ENCODE measurements at regions not wholly inside any gene's neighbourhood (a gene's known extent, or its start where the extent isn't known, plus 50 kb on each side); places are given as distances from the start of the nearest gene placed in this dataset.

DNA sequence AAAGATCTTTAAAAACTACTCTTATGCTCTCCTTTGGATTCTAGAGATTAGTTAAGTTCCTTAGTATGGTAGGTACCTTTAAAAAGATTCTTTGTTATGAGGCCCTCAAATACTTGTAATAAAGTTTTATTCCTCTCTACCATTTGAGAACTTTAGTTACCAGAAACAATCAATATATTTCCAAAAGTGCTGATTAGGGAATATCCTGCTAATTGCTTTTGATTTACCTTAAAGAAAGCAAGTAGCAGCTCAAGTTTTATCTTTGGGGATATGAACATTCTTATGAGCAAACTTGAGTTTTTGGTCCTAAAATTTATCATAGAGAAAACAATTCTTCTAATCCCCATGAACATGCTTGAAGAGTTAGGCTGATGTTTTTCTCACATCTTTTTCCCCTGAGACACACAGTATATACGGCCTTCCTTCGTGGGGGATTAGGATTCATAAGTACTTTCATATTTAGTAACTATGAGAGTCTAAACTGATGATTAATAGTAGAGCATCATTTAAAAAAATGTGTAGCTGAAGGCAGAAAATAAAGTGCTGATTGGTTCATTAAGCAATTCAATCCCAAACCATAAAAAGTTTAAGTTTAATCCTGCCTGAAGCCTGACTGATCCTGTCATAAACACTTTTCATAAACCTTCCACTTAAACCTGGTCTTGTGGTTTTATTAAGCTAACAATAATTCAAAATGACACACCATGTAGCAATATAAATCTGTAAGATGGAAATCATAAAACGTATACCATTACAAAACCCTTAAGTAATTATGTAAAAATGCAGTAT lies 380.5 kb upstream of the FBXO33 start:
- no peak overlapping the region for H3K4me3 Mint-ChIP-seq
- no peak for ATAC-seq
- no peaks in the 10 kb centered on the region for H3K4me1 Mint-ChIP-seq
- H3K27ac Mint-ChIP-seq: no peak overlapping the region
- H3K36me3 Mint-ChIP-seq: no peaks in the 10 kb centered on the region
- no peaks in the 10 kb centered on the region for H3K27me3 Mint-ChIP-seq
- H3K9me3 Mint-ChIP-seq: no peaks in the 10 kb centered on the region

DNA sequence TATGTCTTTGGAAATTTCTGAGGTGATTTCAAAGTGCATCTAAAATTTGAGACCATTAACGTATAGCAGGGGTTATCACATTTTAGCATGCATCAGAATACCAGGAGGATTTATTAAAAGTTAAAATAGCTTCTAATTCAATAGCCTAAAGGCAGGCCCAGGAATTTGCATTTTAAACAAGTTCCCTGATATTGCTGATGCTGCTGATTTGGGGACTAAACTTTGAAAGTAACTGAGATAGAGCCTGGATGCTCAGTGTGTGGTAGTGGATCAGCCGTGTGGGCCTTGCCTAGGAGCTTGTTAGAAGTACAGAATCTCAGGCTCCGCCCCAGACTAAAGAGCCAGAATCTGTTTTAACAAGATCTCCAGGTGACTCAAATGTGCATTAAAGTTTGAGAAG lies 375.0 kb upstream of the FBXO33 start:
- H3K4me3 Mint-ChIP-seq: no peak overlapping the region
- no peaks in the 10 kb centered on the region for H3K4me1 Mint-ChIP-seq
- H3K36me3 Mint-ChIP-seq: no peaks in the 10 kb centered on the region
- ATAC-seq: no peak
- no peaks in the 10 kb centered on the region for H3K9me3 Mint-ChIP-seq
- no peaks in the 10 kb centered on the region for H3K27me3 Mint-ChIP-seq
- no peak overlapping the region for H3K27ac Mint-ChIP-seq

DNA sequence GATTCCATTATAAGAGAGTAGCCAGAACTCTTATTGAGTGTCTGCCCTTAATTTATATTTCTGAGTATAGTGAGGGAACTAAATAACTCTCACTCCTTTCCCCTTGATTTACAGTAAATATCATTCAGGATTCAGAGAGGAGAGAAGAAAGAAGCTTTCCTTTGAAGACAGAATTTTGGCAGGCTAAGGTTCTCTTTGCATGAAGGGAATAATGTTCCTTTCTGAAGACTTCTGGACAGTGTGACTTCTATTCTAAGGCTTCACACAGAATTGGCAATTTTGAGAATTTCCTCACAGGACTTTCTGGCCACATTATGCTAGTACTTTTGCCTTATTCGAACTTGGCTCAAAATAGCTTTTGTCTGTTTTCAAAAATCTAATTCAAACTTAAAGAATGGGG lies 352.2 kb upstream of the FBXO33 start:
- Mint-ChIP-seq H3K27me3 (no peaks in the 10 kb centered on the region), H3K4me1 (no peaks in the 10 kb centered on the region), H3K4me3 (no peak overlapping the region), H3K36me3 (no peaks in the 10 kb centered on the region), H3K27ac (no peak overlapping the region), H3K9me3 (no peaks in the 10 kb centered on the region)
- no peak for ATAC-seq

DNA sequence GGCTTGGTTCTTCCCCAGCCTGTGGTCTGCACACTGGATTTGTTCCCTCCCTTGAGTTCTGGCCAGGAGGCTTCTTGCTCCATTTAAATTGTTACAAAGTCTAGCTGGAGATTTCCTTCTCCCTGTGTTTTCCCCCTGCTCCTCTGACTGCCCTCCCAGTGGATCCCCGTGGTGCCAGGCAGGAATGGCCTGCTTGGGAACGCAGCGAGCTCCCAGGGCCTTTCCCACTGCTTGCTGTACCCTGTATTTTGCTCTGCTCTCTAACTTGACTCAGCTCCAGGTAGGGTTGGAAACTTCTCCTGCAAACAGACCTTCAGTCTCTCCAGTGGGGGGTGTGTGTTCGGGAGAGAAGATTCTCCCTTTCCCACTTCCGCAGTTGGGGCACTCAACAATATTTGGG lies 349.2 kb upstream of the FBXO33 start:
- H3K27me3 Mint-ChIP-seq: no peaks in the 10 kb centered on the region

DNA sequence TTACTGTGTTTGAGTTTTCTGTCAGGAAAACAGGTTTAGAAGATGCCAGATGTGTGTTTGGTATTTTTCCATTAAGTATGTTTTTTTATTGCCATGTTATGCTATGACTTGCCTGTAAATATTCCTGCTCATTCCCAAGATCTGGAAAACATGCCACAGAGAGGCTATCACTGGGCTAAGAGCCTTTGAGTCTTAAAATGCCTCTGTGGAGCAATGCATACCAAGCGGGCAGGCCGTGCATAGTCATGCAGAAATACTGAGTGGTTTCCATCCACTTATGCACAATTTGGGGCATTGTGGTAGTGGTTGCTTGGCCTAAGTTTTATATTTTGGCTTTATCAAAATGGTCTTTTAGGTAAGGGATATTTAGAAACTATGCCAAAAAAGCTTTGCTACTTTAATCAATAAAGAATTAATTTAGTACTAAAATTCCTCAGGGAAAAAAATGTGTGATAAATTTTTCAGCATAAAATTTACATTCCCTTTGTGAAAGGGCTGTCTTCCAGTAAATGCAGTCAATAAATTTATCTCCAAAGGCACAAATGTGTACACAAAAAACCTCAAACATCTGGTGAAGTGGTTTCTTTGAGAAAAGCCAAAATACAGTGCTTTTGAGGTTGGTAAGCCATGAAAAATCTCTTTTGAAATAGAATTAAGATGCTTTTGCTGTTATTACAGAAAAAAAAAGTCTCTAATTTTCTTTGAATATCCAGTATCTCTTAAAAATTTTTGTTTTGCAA lies 341.3 kb upstream of the FBXO33 start:
- Mint-ChIP-seq H3K36me3 (no peaks in the 10 kb centered on the region), H3K4me1 (no peaks in the 10 kb centered on the region), H3K4me3 (no peak overlapping the region), H3K27me3 (no peaks in the 10 kb centered on the region), H3K9me3 (peaks cover 2% of the 10 kb centered on the region), H3K27ac (no peak overlapping the region)
- ATAC-seq: no peak

More for the DNA sequence above, 349.2 kb upstream of the FBXO33 start:
- no peaks in the 10 kb centered on the region for H3K4me1 Mint-ChIP-seq
- H3K4me3 Mint-ChIP-seq: no peak overlapping the region
- H3K9me3 Mint-ChIP-seq: peaks cover 5% of the 10 kb centered on the region
- H3K36me3 Mint-ChIP-seq: no peaks in the 10 kb centered on the region
- ATAC-seq: no peak
- no peak overlapping the region for H3K27ac Mint-ChIP-seq

DNA sequence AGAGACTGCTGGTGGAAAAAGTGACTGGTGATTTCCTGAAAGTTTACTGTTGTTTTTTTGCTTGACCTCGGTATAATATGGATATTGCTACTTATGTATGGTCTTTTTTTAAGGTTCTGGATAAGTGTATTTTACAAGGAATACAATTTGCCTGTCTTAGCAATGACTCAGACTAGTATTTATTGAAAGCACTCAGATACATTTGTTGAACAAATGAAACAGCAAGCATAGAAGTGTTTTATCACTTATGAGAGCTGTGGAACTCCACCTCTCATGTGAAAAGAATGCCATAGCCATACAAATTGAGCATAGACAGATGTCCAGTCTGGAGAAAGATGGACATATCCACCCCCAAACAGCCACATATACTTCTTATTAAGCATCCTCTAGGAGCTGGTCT lies 340.4 kb upstream of the FBXO33 start:
- no peak for ATAC-seq
- Mint-ChIP-seq H3K4me3 (no peak overlapping the region), H3K36me3 (no peaks in the 10 kb centered on the region), H3K27me3 (no peaks in the 10 kb centered on the region), H3K27ac (no peak overlapping the region), H3K9me3 (no peaks in the 10 kb centered on the region), H3K4me1 (no peaks in the 10 kb centered on the region)

DNA sequence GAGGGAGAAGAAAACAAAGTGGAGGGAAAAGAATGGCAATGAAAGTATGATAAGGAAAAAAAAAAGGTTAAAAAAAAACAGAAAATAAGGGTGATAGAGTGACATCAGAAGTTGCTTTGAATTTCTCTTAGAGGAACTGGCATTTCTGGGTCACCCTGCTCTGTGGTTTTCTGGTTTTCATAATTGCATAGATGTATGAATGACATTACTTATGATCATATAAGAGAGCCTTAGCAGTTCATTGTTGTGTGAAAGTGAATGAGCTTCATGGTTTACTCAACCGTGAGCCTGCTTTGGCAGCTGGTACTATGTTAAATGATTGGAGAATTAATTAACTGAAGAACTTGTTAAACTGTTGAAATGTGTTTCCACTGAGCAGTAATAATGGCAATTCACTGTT lies 336.4 kb upstream of the FBXO33 start:
- Mint-ChIP-seq H3K4me1 (peaks cover 2% of the 10 kb centered on the region), H3K36me3 (no peaks in the 10 kb centered on the region), H3K27me3 (no peaks in the 10 kb centered on the region), H3K9me3 (peaks cover 10% of the 10 kb centered on the region), H3K4me3 (no peak overlapping the region), H3K27ac (no peak overlapping the region)
- ATAC-seq: no peak

DNA sequence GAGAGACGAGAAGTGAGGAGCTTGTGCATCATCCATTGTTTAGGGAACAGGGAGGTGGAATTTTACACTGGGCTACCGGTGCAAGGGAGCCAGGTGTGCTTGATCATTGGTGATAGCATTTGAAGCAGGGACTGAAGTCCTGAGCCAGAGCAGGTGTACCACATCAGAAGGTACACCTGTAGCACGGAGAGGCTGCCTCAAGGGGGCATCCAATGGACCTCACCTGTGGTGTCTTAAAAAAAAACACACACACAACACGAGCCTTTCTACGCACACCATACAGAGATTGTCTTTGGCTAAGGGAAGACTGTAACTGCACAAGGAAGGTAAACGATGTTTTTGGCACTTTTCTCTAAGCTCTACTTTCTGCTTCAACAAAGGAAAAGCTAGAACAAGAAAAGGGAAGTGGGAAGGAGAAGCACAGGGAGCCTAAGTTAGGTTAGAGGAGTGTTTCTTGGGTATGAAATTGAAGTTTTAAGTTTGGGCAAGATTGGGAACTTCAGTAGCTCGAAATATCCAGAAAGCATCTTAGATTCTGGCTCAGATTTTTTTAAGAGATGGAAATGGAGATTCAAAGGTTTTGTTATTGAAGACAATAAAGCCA lies 334.3 kb upstream of the FBXO33 start:
- H3K4me3 Mint-ChIP-seq: no peak overlapping the region
- H3K4me1 Mint-ChIP-seq: peaks cover 16% of the 10 kb centered on the region
- no peak overlapping the region for H3K27ac Mint-ChIP-seq
- no peaks in the 10 kb centered on the region for H3K36me3 Mint-ChIP-seq
- no peak for ATAC-seq
- peaks cover 13% of the 10 kb centered on the region for H3K9me3 Mint-ChIP-seq
- no peaks in the 10 kb centered on the region for H3K27me3 Mint-ChIP-seq

DNA sequence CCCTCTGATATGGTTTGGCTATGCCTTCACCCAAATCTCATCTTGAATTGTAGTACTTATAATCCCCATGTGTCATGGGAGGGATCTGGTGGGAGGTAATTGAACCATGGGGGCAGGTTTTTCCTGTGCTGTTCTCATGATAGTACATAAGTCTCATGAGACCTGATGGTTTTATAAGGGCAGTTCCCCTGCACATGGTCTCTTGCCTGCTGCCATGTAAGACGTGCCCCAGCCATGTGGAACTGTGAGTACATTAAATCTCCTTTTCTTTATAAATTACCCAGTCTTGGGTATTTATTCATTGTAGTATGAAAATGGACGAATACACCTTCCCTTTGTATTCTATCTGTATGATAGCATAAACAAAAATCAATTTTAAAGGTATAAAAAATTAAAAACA lies 333.4 kb upstream of the FBXO33 start:
- Mint-ChIP-seq H3K27ac (no peak overlapping the region), H3K9me3 (peaks cover 13% of the 10 kb centered on the region), H3K4me1 (peaks cover 16% of the 10 kb centered on the region), H3K4me3 (no peak overlapping the region), H3K36me3 (no peaks in the 10 kb centered on the region), H3K27me3 (no peaks in the 10 kb centered on the region)
- ATAC-seq: no peak

DNA sequence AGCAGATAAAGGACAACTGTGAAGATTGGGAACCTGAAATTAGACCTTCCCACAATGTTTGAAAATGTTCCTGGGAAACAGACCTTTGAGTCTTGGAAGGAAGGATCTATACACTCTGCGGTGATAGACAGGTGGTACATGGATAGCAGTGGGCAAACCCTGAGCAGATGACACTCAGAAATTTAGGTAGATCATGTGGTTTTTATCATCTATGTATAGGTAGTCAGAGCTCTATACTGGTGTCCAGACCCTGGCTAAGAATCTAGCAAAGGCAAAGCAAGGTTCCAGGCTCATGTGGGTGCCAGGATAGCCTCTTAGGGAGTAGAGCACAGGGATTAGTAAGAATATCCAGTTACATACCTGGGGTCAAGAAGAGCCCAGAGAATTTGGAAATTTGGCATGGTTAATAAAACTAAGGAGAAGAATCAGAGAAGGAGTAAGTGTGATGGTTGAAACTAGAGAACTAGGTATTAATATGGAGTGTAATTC lies 331.2 kb upstream of the FBXO33 start:
- peak; percentile 31 for ATAC-seq
- H3K27ac Mint-ChIP-seq: peak overlapping the region; percentile 38
- H3K4me1 Mint-ChIP-seq: peaks cover 16% of the 10 kb centered on the region
- peaks cover 13% of the 10 kb centered on the region for H3K9me3 Mint-ChIP-seq
- H3K4me3 Mint-ChIP-seq: no peak overlapping the region
- no peaks in the 10 kb centered on the region for H3K27me3 Mint-ChIP-seq
- no peaks in the 10 kb centered on the region for H3K36me3 Mint-ChIP-seq

DNA sequence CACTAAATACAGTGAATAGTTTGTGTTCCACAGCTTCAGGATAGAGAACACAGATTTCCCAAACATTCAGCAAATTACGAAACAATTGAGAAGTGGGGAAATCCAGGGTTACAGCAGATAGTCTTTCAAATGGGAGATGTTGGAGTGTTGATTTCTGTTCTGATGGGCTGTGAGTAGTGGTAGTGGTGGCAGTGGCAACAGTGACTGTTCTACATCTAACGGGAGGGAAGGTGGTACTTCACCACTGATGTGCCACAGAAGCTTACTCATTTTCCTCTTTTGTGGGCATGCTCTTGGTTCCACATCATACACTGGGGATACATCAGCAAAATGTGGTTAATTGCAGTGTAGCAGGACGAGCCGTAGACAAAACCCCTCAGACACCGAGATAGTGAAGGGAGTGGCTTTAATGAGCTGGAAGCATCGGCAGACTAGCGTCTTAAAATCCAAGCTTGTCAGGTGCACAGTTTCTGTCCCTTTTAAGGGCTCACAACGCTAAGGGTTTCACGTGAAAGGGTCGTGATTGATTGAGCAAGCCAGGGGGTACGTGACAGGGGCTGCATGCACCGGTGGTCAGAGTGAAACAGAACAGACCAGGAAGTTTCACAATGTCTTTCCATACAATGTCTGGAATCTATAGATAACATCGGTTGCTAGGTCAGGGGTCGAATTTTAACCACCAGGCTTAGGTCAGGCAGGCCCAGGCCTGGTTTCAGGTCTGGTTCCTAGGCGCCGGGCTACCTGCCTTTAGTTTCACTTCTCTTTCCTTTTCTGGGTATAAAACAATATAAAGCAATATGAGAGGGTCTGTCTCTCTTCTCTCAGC lies 330.6 kb upstream of the FBXO33 start:
- no peaks in the 10 kb centered on the region for H3K27me3 Mint-ChIP-seq
- peak; percentile 85 for ATAC-seq
- peaks cover 16% of the 10 kb centered on the region for H3K4me1 Mint-ChIP-seq
- H3K27ac Mint-ChIP-seq: peak overlapping the region; percentile 38
- no peaks in the 10 kb centered on the region for H3K36me3 Mint-ChIP-seq
- peaks cover 13% of the 10 kb centered on the region for H3K9me3 Mint-ChIP-seq
- no peak overlapping the region for H3K4me3 Mint-ChIP-seq

DNA sequence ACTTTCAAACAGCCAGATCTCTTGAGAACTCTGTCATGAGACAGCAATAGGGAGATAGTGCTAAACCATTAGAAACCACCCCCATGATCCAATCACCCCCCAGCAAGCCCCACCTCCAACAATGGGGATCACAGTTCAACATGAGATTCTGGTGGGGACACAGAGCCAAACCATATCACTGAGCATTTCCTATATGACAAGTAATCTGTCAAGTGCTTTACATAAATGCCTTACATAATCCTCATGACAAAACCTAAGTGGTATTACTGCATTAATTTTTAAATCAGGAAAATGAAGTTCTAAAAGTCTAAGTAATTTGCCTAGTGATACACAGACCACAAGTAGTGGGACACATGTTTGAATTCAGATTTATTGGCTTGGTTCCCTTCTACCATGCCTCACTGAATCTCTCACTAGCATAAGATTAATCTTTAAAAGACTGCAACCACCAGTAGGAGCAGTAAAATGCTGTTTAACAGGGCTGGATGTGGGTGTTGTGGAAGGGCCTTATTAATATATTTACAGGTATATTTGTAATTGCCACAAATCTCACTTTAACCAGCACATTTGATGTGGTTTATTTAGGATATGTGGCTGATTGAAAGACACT lies 323.1 kb upstream of the FBXO33 start:
- H3K27ac Mint-ChIP-seq: no peak overlapping the region
- no peaks in the 10 kb centered on the region for H3K27me3 Mint-ChIP-seq
- no peak for ATAC-seq
- H3K4me3 Mint-ChIP-seq: no peak overlapping the region
- H3K36me3 Mint-ChIP-seq: no peaks in the 10 kb centered on the region
- no peaks in the 10 kb centered on the region for H3K9me3 Mint-ChIP-seq
- no peaks in the 10 kb centered on the region for H3K4me1 Mint-ChIP-seq

DNA sequence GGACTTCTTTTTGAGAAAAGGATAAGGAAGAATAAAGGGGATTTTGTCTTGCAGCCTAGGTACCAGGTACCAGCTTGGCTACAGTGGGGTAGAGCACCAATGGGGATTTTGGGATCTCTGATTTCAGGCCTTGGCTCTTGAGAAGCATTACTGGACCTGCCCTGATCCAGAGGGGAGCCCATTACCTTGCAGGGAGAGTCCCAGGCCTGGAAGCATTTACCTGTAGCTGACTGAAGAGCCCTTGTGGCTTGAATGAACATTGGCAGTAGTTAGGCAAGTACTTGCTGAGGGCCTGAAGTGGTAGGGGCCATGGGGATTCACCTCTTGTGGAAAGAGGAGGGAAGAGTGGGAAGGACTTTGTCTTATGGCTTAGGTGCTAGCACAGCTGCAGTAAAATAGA lies 308.2 kb upstream of the FBXO33 start:
- peaks cover 7% of the 10 kb centered on the region for H3K9me3 Mint-ChIP-seq
- no peaks in the 10 kb centered on the region for H3K27me3 Mint-ChIP-seq
- no peaks in the 10 kb centered on the region for H3K36me3 Mint-ChIP-seq
- no peak overlapping the region for H3K27ac Mint-ChIP-seq
- no peaks in the 10 kb centered on the region for H3K4me1 Mint-ChIP-seq
- no peak overlapping the region for H3K4me3 Mint-ChIP-seq
- no peak for ATAC-seq

DNA sequence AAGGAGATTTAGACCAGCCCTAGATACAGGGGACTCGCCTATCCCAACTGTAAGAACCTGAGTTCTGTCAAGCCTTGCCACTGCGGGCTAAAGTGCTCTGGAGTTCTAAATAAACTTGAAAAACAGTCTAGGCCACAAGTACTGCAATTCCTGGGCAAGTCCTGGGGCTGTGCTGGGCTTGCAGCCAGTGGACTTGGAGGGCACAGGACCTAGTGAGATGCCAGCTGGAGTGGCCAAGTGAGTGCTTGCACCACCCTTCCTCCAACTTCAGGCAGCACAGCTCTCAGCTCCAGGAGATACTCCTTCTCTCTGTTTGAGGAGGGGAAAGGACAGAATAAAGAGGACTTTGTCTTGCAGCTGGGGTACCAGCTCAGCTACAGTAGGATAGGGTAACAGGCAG lies 307.6 kb upstream of the FBXO33 start:
- peaks cover 7% of the 10 kb centered on the region for H3K9me3 Mint-ChIP-seq
- H3K27ac Mint-ChIP-seq: no peak overlapping the region
- H3K4me1 Mint-ChIP-seq: no peaks in the 10 kb centered on the region
- H3K27me3 Mint-ChIP-seq: no peaks in the 10 kb centered on the region
- H3K36me3 Mint-ChIP-seq: no peaks in the 10 kb centered on the region
- H3K4me3 Mint-ChIP-seq: no peak overlapping the region
- peak; percentile 36 for ATAC-seq

DNA sequence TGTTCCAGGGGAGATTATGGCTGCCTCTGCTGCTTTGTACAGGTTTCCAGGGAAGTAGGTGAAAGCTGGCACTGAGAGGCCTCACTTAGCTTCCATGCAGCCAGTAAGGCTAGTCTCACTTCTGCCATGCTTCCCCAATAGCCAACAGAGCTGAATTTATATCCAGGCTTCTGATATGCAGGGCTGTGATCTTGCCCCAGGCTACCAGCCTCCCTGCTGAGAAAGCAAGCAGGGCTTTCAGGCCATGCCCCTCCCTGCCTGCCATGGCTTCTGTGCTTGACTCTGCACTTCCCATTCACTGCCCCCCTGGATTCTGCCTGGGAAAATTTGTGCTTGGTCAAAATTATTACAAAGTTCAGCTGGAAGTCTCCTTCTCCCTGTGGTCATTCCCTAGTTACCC lies 302.1 kb upstream of the FBXO33 start:
- no peaks in the 10 kb centered on the region for H3K36me3 Mint-ChIP-seq

More for the DNA sequence above, 302.1 kb upstream of the FBXO33 start:
- H3K9me3 Mint-ChIP-seq: peaks cover 3% of the 10 kb centered on the region
- H3K4me3 Mint-ChIP-seq: no peak overlapping the region
- H3K27ac Mint-ChIP-seq: no peak overlapping the region
- no peaks in the 10 kb centered on the region for H3K27me3 Mint-ChIP-seq
- ATAC-seq: no peak
- H3K4me1 Mint-ChIP-seq: no peaks in the 10 kb centered on the region
